Gastrocnemius medialis (tissue), 4 donors: ENCODE measurements at regions not wholly inside any gene's neighbourhood (a gene's known extent, or its start where the extent isn't known, plus 50 kb on each side); places are given as distances from the start of the nearest gene placed in this dataset.

Experiments
- CTCF ChIP-seq, 5 experiments: fragments of 450-650 bp in 3 of 5; fragments of 200-600 bp in 2 of 5; sonication (generic) in 2 of 5; IDR thresholded peaks in 4 of 5; conservative IDR thresholded peaks in 1 of 5; 1 replicate in 4 of 5; 2 replicates in 1 of 5; pipeline ENCODE4 v1.5.1; 2016 to 2019; ENCODE audit warnings: antibody characterized with exemption in 5 of 5, mild to moderate bottlenecking in 3 of 5, moderate library complexity in 3 of 5
- POLR2A ChIP-seq, 2 donors: fragments of 450-650 bp; IDR thresholded peaks; one replicate each; pipeline ENCODE4 v1.6.1; 2017; ENCODE audit warnings: antibody characterized with exemption in 2 of 2, mild to moderate bottlenecking in 2 of 2, moderate library complexity in 2 of 2

- TF ChIP-seq CTCF (IDR thresholded peaks at IDR 0.05 in 4 of 5, conservative IDR thresholded peaks at IDR 0.05 in 1 of 5) (no peak), POLR2A (IDR thresholded peaks at IDR 0.05) (no peak)
Observed at GRCh38 chrX:125205133-125205917, 114.3 kb upstream of the TEX13C start.
